Sciatic nerve (tissue), 2 donors: ENCODE measurements at regions not wholly inside any gene's neighbourhood (a gene's known extent, or its start where the extent isn't known, plus 50 kb on each side); places are given as distances from the start of the nearest gene placed in this dataset.

Source experiments
- ATAC-seq: fragments of 200-7000 bp; cut with Tn5 transposase; one replicate; pipeline ENCODE4 v1.9.1; 2020; ENCODE audit warnings: mild to moderate bottlenecking, moderate library complexity
- DNase-seq: peaks from one replicate; pipeline ENCODE4 v3.0.0-alpha.2; 2020; ENCODE audit warnings: low spot score
- intact Hi-C: fragments of 100-400 bp; cut with DNase I; formaldehyde crosslinking; loops from one replicate; pipeline ENCODE4 v1.14.2; 2022
- donor health status: DM: no; HTN: no; CAD: no.
- donor health status: DM: no; HTN: no; CAD: no.

GRCh38 chr17:56047331-56047730 lies 105.9 kb upstream of the ANKFN1 start:
- ATAC-seq (no peak), DNase-seq (no peak)
- intact Hi-C loops: no loop called here

- intact Hi-C loops: loop anchor here (5.0 kb wide), 1 partner anchor 1254 kb away; no protein-coding TSS in a partner anchor
- ATAC-seq (no peak), DNase-seq (no peak)
Observed at GRCh38 chr17:56057869-56058268, 95.4 kb upstream of the ANKFN1 start.

GRCh38 chr17:56064506-56064905 lies 88.8 kb upstream of the ANKFN1 start:
- DNase-seq (no peak), ATAC-seq (no peak)
- intact Hi-C loops: no loop called here

- DNase-seq (no peak), ATAC-seq (no peak)
- intact Hi-C loops: no loop called here
Observed at GRCh38 chr17:56074361-56074890, 78.8 kb upstream of the ANKFN1 start.

GRCh38 chr17:56076980-56077379 lies 76.3 kb upstream of the ANKFN1 start:
- ATAC-seq (no peak), DNase-seq (no peak)
- intact Hi-C loops: no loop called here

GRCh38 chr17:56083475-56083874 lies 69.8 kb upstream of the ANKFN1 start:
- intact Hi-C loops: no loop called here
- DNase-seq: no peak
- no peak for ATAC-seq

- DNase-seq (no peak), ATAC-seq (no peak)
- intact Hi-C loops: no loop called here
Observed at GRCh38 chr17:56085576-56086267, 67.6 kb upstream of the ANKFN1 start.

GRCh38 chr17:56087199-56087598 lies 66.1 kb upstream of the ANKFN1 start:
- intact Hi-C loops: no loop called here
- DNase-seq: no peak
- ATAC-seq: no peak

GRCh38 chr17:56096026-56096810 lies 57.1 kb upstream of the ANKFN1 start:
- no peak for ATAC-seq
- intact Hi-C loops: no loop called here
- no peak for DNase-seq

GRCh38 chr17:56098746-56099145 lies 54.5 kb upstream of the ANKFN1 start:
- ATAC-seq (no peak), DNase-seq (no peak)
- intact Hi-C loops: no loop called here

- ATAC-seq: no peak
Observed at GRCh38 chr17:56099649-56100048, 53.6 kb upstream of the ANKFN1 start.

More at GRCh38 chr17:56099649-56100048, 53.6 kb upstream of the ANKFN1 start:
- no peak for DNase-seq
- intact Hi-C loops: no loop called here
